ENCODE measurements at regions not wholly inside any gene's neighbourhood (a gene's known extent, or its start where the extent isn't known, plus 50 kb on each side); places are given as distances from the start of the nearest gene placed in this dataset.

DNA sequence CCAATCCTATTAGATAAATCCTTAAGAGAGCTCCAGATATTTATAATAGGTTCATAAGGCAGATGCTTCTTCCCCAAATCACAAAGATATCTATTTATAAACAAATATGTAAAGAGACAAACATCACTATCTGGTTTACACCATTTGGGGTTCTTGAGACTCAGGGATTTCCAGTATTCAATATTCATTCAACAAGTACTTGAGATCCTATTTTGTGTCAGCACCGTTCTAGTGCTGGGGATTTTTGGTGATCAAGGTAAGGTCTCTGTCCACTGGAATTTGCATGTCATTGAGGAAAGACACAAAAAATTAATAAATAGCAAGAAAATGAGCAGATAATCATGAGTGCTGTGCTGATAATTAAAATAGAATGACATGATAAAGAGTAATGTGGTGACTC, 222.7 kb upstream of the FOXN3 start:
- H3K27me3 ChIP-seq = no peaks in the 10 kb centered on the region
- TF ChIP-seq POLR2AphosphoS5 (IDR thresholded peaks at IDR 0.05) (no peak), EP300 (IDR thresholded peaks at IDR 0.05) (no peak), POLR2A (IDR thresholded peaks at IDR 0.05) (no peak)
- TF ChIP-seq, protein P1, sequence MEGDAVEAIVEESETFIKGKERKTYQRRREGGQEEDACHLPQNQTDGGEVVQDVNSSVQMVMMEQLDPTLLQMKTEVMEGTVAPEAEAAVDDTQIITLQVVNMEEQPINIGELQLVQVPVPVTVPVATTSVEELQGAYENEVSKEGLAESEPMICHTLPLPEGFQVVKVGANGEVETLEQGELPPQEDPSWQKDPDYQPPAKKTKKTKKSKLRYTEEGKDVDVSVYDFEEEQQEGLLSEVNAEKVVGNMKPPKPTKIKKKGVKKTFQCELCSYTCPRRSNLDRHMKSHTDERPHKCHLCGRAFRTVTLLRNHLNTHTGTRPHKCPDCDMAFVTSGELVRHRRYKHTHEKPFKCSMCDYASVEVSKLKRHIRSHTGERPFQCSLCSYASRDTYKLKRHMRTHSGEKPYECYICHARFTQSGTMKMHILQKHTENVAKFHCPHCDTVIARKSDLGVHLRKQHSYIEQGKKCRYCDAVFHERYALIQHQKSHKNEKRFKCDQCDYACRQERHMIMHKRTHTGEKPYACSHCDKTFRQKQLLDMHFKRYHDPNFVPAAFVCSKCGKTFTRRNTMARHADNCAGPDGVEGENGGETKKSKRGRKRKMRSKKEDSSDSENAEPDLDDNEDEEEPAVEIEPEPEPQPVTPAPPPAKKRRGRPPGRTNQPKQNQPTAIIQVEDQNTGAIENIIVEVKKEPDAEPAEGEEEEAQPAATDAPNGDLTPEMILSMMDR (IDR thresholded peaks at IDR 0.05) = no peak
- H3K27ac ChIP-seq = no peak overlapping the region
- no peaks in the 10 kb centered on the region for H3K36me3 ChIP-seq
- no peak overlapping the region for H3K4me3 ChIP-seq
- no peak for DNase-seq (ENCODE audit: low spot score in 2 of 2)
- H3K4me1 ChIP-seq = no peaks in the 10 kb centered on the region
- 97% methylated on average over 1 of the region's 1 CpG for WGBS
- no peaks in the 10 kb centered on the region for H3K9me3 ChIP-seq

GRCh38 chr14:89638891-89639290, 221.9 kb upstream of the FOXN3 start:
- no peak for DNase-seq (ENCODE audit: low spot score in 2 of 2)
- H3K4me1 ChIP-seq = no peaks in the 10 kb centered on the region
- H3K36me3 ChIP-seq = no peaks in the 10 kb centered on the region
- no peak overlapping the region for H3K27ac ChIP-seq
- H3K9me3 ChIP-seq = no peaks in the 10 kb centered on the region
- TF ChIP-seq EP300 (IDR thresholded peaks at IDR 0.05) (no peak), POLR2A (IDR thresholded peaks at IDR 0.05) (no peak), POLR2AphosphoS5 (IDR thresholded peaks at IDR 0.05) (no peak)
- TF ChIP-seq, protein P1 (IDR thresholded peaks at IDR 0.05) = no peak
- 92% methylated on average over 4 of the region's 4 CpGs for WGBS
- no peaks in the 10 kb centered on the region for H3K27me3 ChIP-seq
- no peak overlapping the region for H3K4me3 ChIP-seq

DNA sequence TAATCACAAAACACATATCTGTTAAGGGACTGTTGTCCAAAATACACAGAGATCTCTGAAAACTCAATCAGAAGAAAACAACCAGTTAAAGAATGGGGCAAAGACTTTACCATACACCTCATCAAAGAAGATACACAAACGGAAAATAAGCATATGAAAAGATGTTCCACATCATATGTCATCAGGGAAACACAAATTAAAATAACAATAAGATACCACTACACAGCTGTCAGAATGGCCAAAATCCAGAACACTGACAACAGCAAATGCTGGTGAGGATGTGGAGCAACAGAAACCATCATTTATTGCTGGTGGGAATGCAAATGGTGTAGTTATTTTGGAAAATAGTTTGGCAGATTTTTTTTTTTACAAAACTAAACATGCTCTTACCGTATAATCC, 220.5 kb upstream of the FOXN3 start:
- H3K4me1 ChIP-seq = no peaks in the 10 kb centered on the region
- H3K27ac ChIP-seq = no peak overlapping the region
- H3K9me3 ChIP-seq = no peaks in the 10 kb centered on the region
- H3K4me3 ChIP-seq = no peak overlapping the region
- 71% methylated on average over 2 of the region's 2 CpGs for WGBS
- TF ChIP-seq, protein P1 (IDR thresholded peaks at IDR 0.05) = no peak
- no peak for TF ChIP-seq POLR2A (IDR thresholded peaks at IDR 0.05)
- TF ChIP-seq POLR2AphosphoS5 (IDR thresholded peaks at IDR 0.05) = no peak
- H3K27me3 ChIP-seq = no peaks in the 10 kb centered on the region
- no peaks in the 10 kb centered on the region for H3K36me3 ChIP-seq
- no peak for DNase-seq (ENCODE audit: low spot score in 2 of 2)

GRCh38 chr14:89635615-89636014, 218.6 kb upstream of the FOXN3 start:
- TF ChIP-seq EP300 (IDR thresholded peaks at IDR 0.05) (no peak), POLR2AphosphoS5 (IDR thresholded peaks at IDR 0.05) (no peak), POLR2A (IDR thresholded peaks at IDR 0.05) (no peak)
- TF ChIP-seq, protein P1 (IDR thresholded peaks at IDR 0.05) = no peak
- WGBS = 96% methylated on average over 8 of the region's 8 CpGs
- Histone ChIP-seq H3K4me3 (no peak overlapping the region), H3K9me3 (no peaks in the 10 kb centered on the region), H3K27ac (no peak overlapping the region), H3K36me3 (no peaks in the 10 kb centered on the region), H3K4me1 (no peaks in the 10 kb centered on the region), H3K27me3 (no peaks in the 10 kb centered on the region)
- DNase-seq (ENCODE audit: low spot score in 2 of 2) = no peak

- TF ChIP-seq, protein P1 (IDR thresholded peaks at IDR 0.05) = no peak
- TF ChIP-seq POLR2A (IDR thresholded peaks at IDR 0.05) (no peak), EP300 (IDR thresholded peaks at IDR 0.05) (no peak), POLR2AphosphoS5 (IDR thresholded peaks at IDR 0.05) (no peak)
- Histone ChIP-seq H3K36me3 (no peaks in the 10 kb centered on the region), H3K9me3 (no peaks in the 10 kb centered on the region), H3K4me1 (peaks cover 5% of the 10 kb centered on the region), H3K27me3 (no peaks in the 10 kb centered on the region), H3K4me3 (no peak overlapping the region), H3K27ac (no peak overlapping the region)
- 100% methylated on average over 1 of the region's 1 CpG for WGBS
- DNase-seq (ENCODE audit: low spot score in 2 of 2) = no peak
Measured at GRCh38 chr14:89634037-89634436, 217.0 kb upstream of the FOXN3 start.

Measured in suprapubic skin (tissue), 4 donors.